ENCODE measurements at regions not wholly inside any gene's neighbourhood (a gene's known extent, or its start where the extent isn't known, plus 50 kb on each side); places are given as distances from the start of the nearest gene placed in this dataset.

GRCh38 chr1:81672766-81673165 lies 128.0 kb upstream of the ADGRL2 start:
- TF ChIP-seq JUND (IDR thresholded peaks at IDR 0.05) (no peak), CTCF (IDR thresholded peaks at IDR 0.05; ENCODE audit: low read depth, low read length, missing input control) (no peak), YY1 (IDR thresholded peaks at IDR 0.05) (no peak), TAF1 (conservative IDR thresholded peaks at IDR 0.05) (no peak), MAX (IDR thresholded peaks at IDR 0.05) (no peak), ZBTB33 (IDR thresholded peaks at IDR 0.05) (no peak), SP1 (IDR thresholded peaks at IDR 0.05) (no peak), EGR1 (IDR thresholded peaks at IDR 0.05; ENCODE audit: low read depth in 2 of 2) (no peak), RAD21 (IDR thresholded peaks at IDR 0.05) (no peak), RXRA (IDR thresholded peaks at IDR 0.05) (no peak), GABPA (IDR thresholded peaks at IDR 0.05 in 1 of 2, conservative IDR thresholded peaks at IDR 0.05 in 1 of 2) (no peak), ATF3 (IDR thresholded peaks at IDR 0.05) (no peak), NR2F2 (IDR thresholded peaks at IDR 0.05) (no peak)

Measured in liver (tissue), 3 donors.